ENCODE measurements at regions not wholly inside any gene's neighbourhood (a gene's known extent, or its start where the extent isn't known, plus 50 kb on each side); places are given as distances from the start of the nearest gene placed in this dataset.

DNA sequence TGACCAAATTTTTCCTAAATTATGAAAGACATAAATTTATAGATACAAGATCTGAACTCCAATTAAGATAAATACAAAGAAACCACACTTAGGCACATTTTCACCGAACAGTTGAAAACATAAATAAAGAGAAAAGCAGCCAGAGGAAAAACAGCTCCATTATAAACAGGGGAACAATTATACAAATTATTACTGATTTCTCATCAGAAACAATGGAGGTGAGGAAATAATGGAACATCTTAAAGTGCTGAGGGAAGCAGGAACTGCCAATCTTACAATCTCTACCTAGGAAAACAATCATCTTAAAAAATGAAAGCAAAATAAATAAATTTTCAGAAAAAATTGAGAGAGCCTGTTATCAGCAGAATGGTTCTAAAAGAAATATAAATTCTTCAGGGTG lies 234.4 kb upstream of the PMFBP1 start:
- DNase-seq (ENCODE audit: low read depth) = no peak

DNA sequence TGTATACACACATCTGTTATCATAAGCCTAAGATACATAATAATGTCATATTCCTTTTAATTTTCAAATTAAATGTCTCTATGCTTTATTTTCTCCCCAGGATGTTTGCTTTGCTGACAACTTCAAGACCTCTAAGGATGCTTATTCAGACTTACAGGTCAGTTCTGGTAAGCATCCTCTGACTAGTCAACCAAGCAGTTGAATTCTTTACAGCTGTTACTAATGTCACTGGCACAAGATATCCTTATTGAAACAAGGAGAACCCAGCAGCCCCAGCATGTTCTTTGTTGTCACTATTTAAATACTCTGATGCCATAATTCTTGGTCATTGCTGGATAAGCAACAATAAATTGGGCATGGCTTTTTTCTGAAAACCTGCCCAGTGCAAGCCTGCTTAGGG lies 232.3 kb upstream of the PMFBP1 start:
- no peak for DNase-seq (ENCODE audit: low read depth)

DNA sequence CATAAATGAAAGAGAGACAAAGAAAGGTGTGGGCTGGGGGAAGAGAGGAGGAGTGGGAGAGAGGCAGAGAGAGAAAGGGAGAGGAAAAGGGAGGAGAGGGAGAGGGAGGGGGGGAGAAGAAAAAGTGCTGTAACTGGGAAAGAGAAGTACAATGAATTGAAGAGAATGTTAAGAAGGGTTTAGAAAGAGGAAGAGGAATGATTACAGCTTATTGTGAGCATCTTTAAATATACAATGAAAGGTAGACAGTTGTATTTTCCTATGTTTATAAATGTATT lies 229.1 kb upstream of the PMFBP1 start:
- no peak for DNase-seq (ENCODE audit: low read depth)

DNA sequence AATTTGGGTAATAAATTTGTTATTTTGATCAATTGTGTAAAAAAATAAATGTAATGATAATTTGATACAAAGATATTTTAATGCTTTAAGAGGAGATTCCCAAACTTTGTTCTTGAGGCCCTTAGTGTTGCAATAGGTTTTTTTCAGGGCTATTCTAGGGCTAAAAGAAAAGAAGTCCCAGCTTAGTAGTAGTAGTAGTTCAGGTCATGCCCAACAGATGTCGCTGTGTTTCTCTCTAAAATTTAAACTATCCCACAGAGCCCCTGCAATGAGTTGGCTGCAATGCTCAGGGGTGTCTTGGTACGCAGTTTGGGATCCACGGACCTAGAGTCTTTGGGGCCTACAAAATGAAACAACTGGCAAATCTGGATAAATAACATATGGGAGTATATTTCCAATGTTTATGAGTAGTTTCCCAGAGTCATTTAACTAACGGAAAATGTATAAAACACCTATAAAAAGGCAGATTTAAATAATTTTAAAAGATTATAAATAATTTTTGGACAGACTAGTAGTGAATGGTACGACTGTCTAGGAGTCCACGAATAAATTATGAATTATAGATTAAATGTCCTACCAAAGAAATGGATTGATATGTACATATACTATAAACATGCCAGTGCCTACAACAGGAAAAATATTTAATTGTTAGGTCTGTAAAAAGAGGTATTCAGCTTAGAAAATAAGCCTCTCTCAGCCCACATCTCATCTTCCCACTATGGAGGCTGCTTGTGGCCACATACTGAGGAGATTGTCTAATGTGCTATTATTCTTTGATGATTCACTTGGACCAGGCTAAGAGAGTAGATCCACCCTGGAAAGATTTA lies 228.5 kb upstream of the PMFBP1 start:
- DNase-seq (ENCODE audit: low read depth) = no peak

DNA sequence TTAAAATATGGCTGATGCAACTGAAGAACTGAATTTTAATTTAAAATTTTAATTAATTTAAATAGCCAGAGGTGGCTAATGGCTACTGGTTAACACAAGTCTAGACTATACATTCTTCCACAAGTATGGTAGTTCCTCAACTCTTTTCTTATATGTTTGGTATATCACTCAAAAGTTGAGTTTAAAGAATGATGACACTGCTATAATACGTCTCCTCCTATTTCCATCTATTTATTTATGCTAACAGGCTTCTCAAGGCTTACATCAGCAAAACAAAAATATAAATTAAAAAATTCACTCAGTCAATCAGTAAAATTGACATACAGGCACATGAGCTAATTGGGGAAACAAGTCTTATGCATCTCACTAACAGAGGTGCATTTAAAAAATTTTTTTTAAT lies 227.9 kb upstream of the PMFBP1 start:
- DNase-seq (ENCODE audit: low read depth) = no peak

DNA sequence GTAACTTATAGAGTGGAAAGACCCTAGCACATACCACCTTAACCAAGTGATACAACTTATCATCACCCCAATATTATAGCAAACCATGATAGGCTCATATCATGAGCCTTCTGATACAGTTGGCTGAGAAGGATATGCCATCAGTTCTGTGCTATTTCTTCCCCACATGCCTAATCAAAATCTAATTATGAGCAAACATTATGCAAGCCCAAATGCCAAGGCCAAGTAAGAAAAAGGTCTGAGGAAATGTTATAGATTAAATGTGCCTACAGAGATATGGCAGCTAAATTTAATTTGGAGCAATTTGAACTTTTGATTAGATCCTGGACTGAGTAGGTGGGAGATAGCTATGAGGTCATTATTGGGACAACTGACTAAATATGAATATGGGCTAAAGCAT lies 225.9 kb upstream of the PMFBP1 start:
- DNase-seq (ENCODE audit: low read depth) = no peak

DNA sequence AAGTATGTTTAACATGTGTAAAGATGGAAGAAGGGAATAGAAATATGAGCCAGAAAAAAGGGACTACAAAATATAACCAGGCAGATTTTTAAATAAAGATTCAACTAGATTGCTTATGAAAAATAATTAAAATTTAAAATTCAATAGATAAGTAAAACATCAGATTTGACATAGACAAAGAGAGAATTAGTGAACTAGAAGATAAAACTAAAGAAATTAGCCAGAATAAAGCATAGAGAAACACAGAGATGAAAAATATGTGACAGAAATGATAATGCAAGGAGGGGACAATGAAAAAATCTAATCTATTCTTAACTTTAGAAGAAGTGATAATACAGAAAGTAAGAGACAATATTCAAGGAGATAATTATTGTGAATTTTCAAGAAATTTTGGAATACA lies 222.6 kb upstream of the PMFBP1 start:
- DNase-seq (ENCODE audit: low read depth) = no peak

DNA sequence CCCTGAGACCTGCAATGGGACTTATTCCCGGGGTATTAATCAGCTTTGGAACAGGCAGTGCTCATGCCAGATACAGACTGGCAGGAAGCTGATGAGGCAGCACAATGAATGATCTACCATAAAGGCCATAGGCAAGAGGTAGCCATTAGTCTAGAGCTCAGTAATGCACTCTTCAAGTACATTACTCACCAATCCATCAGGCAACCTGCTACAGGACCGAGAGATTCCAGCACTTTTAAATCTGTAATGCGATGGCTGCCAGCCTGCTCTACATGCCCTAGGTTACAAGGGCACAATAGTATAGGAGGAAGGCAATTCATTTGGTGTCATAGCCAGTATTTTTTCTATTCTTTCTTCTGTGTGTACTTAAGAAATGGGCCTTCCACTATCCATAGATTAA lies 217.8 kb upstream of the PMFBP1 start:
- no peak for DNase-seq (ENCODE audit: low read depth)

DNA sequence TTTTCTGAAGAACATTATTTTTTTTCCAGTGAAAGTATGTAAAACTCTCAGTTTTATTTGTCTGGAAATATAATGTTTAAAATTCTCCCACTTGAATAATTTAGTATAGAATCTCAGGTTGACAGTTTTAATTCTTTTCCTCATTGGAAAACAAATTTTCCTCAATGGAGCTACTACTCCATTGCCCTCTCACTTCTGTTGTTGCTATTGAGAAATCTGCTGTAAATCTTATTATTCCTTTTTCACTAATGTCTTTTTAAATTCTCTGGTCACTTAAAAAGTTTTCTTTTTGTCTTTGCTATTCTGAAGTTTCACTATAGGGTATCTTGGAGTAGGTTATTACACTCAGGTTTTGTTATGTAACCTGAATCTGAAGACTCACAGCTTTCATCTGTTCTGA lies 216.1 kb upstream of the PMFBP1 start:
- no peak for DNase-seq (ENCODE audit: low read depth)

DNA sequence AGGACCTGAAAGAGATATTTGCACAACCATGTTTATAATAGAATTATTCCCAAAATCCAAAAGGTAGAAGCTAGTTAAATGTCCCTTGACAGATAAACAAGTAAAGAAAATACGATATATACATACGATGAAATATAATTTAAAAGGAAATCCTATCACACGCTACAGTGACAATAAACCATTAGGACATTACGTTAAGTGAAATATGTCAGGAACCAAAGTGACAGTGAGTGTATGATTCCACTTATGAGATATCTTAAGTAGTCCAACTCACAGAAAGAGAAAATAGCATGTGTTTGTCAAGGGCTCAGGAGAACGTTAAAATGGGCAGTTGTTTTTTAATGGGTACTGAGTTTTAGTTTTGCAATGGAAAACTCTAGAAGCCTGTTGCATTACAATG lies 212.7 kb upstream of the PMFBP1 start:
- no peak for DNase-seq (ENCODE audit: low read depth)

DNA sequence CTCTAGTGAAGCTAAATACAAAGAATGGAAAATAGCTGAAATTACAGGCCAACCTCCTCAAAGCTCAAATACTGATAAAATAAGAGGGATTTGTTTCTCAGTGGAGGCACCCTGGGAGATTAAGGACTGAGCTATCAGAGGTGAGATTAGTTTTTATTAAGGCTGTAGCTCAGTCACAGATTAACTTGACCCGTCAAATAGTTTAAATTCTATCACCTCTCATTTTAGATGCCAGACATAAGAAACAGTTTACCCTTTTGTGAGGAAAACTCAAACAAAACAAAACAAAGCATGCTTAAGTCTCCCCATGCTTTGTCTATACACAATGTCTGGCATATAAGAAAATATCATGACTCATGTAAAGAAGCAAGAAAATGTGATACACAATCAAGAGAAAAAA lies 208.3 kb upstream of the PMFBP1 start:
- no peak for DNase-seq (ENCODE audit: low read depth)

DNA sequence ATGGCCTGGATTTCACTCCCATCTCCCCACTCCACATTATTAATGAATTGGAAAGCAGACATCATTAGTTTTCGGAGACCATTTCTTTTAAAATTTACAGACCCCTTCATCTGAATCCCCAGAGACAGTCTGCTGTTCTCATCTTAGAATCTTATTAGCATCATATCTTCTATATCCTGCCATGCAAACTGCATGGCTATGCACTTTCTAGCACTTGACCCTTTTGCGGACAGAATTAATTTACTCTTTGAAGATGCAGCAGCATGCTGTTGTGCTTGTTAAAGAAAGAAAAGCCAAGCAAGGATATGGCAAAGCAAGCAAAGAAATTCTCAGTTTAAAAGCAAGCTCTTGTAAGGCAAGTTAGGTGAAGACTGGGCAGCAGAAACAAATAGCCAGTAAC lies 201.2 kb upstream of the PMFBP1 start:
- no peak for DNase-seq (ENCODE audit: low read depth)

DNA sequence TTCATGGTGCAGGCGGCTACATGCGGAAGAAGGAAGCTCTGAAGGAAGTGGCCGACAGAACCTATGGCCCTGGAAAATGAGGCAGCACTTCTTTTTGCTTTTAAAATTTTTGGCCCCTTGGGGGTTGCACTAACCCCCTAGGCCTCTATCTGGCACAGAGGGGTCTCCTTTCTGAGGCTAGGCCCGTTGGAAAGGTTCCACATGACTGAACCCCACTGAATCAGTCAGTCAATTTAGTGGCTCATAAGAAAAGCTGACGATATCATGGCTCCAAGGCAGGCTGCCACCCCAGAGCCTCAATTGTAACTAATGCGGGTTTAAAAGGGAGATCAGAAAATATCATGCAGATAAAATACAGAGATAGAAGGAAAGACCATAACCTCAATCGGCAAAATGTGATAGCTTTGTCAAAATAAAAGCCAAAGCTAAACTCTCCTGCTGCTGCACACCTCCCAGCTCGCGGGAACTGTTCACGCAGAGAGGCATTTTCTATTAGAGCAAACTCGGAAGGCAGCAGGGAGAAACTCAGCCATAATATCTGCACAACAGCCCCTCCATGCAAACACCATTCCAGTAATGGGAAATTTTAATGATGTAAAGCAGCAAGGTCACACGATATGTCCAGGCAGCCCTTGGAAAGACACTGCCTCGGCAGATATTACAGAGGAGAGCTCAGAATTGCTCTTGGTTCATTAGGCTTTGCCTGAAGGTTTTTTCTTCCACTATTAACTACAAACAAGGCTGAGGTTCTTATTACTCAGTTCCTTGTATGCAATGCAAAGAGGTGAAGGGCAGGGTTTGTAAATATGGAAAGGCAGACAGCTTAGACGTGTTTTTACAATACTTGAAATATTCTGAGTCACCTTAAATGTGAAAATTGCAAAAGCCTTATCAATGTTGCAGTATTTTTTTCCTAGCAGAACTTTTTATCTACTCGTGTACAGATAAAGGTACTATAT lies 200.4 kb upstream of the PMFBP1 start:
- DNase-seq (ENCODE audit: low read depth) = no peak

DNA sequence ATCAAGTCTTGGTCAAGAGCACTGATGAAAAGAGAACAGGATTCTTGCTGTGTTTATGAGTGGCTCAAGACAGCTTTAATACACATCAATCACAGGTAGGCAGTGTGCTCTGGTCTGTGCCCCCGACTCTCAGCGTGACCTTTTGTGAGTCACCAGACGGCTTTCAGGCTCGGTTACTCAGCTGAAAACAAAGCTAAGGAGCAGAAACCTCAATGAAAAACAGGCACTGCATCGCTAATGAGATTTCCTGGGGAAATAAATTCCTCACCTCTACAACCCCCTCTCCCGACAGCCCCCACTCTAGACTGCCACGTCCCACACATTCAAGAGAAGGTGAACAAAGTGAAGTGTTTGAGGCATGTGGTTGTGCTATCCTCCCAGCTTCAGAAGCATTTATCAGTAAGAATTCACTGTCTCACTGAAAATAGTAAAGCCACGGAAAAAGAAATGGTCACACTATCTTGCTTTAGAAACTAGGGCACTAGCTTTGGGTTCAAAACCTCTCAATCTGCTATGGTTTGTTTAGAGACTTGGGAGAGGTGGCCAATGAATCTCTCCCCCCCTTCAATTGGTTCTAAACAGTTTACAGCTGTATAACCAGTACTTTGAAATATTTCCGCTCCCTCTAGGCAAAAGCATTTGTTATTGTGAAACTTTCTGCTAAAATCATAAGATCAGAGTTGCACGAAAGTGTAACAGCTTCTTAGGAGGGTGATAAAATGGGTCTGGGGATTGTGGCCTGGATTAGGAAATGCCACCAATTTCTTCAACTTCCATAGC lies 199.5 kb upstream of the PMFBP1 start:
- peak; percentile 27 for DNase-seq (ENCODE audit: low read depth)

DNA sequence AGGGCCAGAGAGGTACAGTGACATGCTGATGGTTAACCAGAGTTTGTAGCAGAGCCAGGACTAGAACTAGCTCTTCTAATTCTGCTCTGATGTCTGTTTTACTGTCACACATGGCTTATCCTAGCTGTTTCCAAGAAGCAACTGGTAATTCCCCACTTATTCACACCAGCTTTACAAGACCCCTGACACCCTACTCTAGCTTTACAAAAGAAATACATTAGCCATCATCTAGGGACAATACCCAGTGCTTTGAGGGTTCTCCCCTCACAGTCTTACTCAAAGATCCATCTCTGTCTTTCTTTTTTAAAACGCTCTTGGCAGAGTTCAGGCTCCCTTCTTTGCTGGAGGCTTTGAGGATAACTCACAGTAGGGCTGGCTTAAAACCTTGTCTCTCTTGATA lies 197.3 kb upstream of the PMFBP1 start:
- no peak for DNase-seq (ENCODE audit: low read depth)

DNA sequence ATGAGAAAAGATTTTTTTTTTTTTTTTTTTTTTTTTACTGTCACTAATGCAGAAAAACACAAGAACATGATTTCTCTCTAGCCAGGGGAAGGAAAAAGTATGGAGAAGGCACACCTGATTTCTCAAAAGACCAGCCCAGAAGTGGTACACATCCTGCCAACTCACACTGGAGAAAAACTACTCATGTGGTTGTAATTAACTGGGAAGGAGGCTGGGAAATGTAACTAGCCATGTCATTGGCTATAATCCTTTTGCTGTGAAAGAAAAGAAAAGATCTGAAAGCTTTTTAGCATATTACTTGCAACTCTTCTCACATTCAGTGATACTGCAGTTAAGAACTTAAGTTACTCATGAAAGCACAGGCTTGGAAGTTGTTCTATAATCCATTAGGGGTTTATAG lies 195.9 kb upstream of the PMFBP1 start:
- DNase-seq (ENCODE audit: low read depth) = peak; percentile 19

DNA sequence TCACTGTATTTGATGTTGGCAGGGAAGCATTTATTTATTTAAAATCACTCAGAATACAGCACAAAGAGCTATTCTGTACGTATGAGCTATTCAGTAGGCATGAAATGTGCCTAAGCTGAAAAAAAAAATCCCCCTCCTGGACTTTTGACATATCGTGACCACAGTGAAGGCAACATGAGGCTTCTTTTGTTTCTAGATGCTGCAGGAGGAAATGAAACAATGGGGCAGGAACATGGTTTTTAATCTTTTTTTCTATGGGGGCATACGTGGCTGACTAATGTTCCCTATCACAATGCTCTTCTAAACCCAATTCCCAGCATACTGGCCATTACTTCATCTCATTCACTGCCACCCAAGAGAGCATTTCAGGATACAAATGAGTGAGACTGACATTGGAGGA lies 191.0 kb upstream of the PMFBP1 start:
- DNase-seq (ENCODE audit: low read depth) = no peak

DNA sequence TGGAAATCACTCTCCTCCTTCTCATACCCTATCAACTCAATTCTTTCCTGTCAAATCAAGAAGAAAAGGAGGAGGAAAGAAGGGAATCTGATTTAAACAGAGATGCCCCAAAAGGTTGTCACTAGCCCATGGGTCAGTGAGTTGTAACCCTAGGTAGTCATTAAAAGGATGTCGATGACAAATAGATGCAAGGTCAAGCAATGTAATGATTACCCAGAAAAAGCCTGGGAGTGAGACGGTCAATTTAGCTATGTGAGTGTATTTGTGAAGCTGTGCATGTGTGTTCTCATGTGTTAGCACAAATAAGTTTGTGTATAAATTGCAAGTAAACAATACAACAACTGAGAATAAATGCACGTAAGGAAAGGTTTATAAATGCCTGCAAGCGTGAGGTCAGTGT lies 190.5 kb upstream of the PMFBP1 start:
- no peak for DNase-seq (ENCODE audit: low read depth)

DNA sequence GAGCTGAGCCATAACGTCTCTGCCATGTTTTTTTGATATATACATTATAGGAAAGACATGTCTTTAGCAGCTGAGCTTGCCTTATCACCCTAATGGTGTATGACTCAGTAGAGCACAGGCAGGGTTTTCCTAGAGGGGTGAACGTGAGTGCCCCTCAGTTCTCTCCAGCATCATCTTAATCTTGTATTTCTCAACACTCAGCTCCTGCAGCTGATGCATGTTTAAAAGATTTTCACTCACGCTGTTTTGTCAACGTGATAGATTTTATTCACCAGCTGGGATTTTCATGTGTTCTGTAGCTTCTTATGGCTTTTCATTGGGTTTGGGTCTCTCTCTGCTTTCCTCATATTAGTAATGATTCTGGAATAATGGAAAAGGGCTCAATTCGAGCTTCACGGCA lies 186.0 kb upstream of the PMFBP1 start:
- DNase-seq (ENCODE audit: low read depth) = no peak

DNA sequence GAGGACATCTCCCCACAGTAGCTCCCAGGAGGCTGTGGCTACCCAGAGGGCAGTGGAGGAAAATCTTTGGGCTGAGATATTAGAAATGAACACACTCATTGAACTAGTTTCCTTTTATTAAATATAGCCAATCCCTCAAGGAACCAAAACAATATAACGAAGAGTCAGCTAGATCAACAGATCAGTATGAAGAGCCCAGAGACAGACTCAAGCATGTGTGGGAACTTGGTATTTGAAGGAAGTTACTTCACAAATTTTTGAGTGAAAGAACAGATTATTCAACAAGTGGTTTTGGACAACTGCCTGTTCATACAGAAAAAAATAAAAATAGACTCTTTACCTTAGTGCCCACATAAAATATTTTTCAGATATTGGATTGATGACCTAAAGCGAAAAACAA lies 183.6 kb upstream of the PMFBP1 start:
- DNase-seq (ENCODE audit: low read depth) = peak; percentile 38

DNA sequence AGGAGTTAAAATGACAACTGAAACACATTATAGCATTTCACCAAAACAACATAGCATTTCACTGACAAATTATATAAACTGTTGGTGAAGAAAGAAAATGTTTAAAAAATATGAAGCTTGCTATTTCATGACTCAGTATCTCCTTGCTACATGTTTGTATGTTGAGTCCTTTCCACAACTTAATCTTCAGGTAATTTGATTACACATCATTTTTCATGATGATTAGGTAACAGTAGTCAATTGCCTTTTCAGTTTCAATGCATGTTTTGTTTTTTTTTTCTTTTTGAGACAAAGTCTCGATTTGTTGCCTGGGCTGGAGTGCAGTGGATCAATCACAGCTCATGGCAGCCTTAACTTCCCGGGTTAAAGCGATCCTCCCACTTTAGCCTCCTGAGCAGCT lies 177.8 kb upstream of the PMFBP1 start:
- no peak for DNase-seq (ENCODE audit: low read depth)

DNA sequence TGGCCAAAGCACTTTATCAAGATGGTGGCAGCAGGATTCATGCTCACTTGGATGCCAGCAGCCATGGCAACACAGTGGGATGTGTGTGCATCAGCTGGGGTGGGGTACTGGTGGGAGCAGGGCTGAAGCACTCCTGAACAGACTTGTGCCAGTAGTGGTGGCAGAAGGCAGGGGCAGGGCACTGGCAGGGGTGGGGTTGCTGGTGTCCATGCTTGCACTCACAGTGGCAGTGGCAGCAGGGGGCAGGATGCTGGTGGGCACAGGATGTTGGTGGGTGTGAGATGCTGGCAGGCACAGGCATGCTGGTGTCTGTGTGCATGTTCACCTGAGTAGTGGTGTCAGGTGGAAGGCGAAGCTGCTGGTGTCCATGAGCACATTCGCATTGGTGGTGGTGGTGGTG lies 161.0 kb upstream of the PMFBP1 start:
- no peak for DNase-seq (ENCODE audit: low read depth)

DNA sequence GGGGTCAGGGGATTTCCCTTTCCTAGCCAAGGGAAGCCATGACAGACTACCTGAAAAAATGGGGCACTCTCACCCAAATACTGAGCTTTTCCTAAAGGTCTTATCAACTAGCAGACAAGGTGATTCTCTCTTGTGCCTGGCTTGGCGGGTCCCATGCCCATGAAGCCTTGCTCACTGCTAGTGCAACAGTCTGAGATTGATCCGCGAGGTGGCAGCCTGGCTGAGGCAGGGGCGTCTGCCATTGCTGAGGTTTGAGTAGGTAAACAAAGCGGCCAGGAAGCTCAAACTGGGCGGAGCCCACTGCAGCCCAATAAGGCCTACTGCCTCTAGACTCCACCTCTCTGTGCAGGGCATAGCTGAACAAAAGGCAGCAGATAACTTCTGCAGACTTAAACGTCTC lies 152.6 kb upstream of the PMFBP1 start:
- no peak for DNase-seq (ENCODE audit: low read depth)
